GM18867 (cell line): ENCODE measurements at regions not wholly inside any gene's neighbourhood (a gene's known extent, or its start where the extent isn't known, plus 50 kb on each side); places are given as distances from the start of the nearest gene placed in this dataset.

Experiments used
- ATAC-seq: cut with Tn5 transposase; IDR thresholded peaks from one replicate; pipeline ENCODE4 v1.9.1; 2021; ENCODE audit warnings: mild to moderate bottlenecking, moderate library complexity; ENCODE audit not compliant: unreplicated experiment

DNA sequence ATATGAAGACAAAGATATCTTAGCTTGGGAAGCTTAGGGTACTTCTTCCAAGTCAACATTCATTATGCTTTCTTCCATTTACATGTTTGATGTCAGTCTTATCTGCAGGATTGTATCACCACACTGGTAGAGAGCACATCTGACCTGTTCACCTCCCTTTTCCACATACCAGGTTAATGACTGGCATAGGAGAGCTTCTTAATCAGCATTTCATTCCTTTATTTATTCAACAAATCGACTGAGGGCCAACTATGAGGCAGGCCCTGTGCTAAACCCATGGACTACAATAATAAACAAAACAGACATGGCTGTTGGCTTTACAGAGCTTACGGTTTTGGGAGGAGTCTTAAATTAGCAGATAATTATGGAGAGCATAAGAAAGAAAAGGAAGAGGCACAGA is 378.1 kb upstream of the CDH11 start:
- ATAC-seq = no peak

DNA sequence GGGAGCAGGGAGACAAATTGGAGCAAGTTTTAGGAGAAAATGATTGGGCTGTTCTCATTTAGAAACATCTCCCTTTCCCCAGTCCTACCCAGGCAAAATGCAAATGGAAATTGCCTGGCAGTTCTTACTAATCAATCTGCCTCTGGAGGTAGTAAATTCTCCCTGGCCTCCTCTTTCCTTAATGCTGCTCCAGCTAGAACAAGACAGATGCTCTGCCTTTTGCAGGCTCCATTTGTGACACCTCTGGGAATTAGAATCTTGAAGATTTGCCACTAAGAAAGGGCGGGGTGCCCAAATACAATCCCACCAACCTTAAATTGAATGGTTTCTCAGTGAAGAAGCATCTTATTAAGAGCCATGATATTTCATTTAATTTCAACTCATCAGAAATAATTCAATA is 377.7 kb upstream of the CDH11 start:
- ATAC-seq = no peak

DNA sequence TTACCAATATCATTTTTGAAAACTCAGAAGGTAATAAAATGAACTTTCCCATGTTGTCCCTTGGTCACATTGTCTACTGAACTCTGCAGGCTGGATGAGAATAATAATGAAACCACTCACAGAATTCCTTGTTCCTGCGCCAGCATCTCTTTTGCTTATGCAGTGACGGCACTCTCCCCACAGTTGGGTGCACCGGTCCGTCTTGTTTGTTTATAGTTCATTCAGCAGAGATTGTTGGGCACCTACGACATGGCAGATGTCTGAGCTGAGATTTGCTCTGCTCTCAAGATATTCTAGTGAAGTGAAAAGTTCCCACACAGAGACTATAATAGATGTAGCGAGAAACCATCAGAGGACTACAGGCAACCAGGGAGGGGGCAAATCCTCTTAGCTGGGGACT is 375.7 kb upstream of the CDH11 start:
- no peak for ATAC-seq

DNA sequence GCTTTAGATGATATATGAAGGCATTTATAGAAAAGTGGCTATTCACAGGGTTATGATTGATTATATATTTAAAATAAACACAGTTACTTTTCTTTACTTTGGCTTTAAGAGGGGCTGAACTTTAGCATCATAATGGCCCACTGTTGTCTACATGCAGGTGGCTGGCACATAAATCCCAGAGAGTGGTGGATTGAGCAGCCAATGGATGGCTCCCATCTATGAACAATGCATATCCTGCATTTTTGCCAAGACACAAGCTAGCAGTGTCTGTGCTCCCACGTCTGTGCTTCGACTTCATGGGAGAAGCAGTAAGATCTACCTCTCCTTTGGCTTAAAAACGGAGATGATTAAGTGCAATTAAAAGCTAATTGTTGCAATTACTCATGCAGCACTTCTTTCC is 373.2 kb upstream of the CDH11 start:
- no peak for ATAC-seq

DNA sequence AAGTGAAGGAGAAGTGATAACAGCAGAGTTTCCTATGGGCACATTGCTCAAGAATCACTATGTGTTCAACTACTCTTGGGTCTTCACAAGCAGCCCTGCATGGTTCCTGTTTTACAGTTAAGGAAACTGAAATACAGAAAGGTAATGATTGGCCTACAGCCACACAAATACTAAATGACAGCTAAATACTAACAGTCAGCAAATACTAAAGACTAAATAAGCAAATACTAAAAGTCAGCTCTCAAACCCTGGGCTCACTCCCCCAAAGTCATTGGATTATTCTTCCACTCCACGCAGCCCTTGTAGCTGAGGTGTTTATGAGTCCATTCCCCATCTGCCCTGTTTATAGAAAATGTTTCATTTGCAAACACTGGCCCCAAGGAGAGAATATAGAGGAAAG is 372.7 kb upstream of the CDH11 start:
- ATAC-seq = no peak

DNA sequence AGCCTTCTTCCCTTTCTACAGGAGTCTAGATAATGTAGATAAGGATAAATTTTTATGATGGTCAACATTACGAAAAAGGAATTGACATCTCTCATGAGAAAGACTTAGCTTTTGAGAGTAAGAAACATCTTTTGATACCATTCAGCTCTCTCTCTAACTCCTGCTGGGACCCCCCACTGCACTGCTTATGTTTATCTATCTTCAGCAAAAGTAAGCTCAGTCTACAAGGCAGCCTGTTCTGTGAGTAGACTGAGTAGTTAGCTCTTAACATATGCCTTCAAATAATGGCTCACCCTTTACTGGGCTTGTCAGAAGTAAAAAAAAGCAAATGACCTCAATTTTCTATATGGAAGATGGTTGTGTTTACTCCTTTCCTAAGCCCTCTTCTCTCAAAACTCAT is 372.2 kb upstream of the CDH11 start:
- no peak for ATAC-seq

DNA sequence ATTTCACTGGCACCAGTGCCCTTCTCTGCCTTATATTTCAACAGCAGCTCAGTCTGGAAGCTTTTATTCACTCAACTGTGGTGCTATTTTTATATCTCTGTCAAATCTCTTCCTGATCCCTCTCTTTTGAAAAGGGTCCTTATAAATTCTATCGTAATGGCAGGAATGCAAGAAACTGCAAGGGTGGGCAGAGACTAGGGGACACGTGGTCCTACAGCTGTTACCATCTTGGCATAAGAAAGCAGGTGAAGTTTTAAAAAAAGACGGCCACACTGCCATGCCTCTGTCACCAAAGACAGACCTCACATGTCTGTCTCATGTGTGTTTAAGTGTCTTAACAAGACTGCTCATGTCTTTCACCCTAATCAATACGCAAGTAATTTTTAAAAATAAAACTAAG is 368.4 kb upstream of the CDH11 start:
- no peak for ATAC-seq

DNA sequence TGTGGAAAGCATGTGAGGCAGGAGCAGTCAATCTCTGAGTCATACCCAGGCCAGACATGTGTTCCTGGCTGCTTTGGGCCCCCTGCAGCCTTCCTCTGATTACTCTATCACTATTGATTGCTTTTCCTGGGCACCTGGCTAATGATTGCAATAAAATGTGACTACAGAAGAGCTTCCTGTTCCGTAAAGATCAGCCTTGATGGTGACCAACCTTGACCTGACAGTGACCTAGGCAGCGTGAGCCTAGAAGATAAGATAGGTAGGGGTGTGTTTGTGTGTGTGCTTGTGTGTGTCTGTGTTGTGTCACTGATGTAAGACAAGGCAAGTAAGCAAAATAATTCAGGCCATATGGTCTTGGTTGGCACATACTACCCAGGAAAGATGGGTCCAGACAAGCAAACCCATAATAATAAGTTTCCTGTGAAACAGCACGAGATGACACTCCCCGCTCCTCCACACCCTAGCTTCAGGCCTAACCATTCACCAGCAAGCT is 367.7 kb upstream of the CDH11 start:
- ATAC-seq = no peak

DNA sequence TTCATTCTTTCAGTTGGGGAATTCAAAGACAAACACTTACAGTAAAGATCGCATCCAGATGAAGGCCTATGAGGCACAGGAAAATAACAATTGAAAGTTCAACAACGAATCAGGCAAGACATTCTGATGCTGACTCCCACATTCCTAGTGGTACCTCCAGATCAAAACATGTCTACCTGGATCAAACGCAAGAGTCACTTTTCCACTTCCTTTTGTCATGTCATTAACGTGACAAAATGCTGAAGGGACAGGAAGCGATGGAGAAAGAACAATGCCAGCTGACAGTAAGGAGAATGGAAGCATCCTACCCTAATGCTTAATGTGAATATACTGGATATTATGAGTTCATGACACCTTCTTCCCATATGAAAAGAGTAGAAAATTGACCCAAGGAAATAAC is 365.4 kb upstream of the CDH11 start:
- ATAC-seq = no peak

DNA sequence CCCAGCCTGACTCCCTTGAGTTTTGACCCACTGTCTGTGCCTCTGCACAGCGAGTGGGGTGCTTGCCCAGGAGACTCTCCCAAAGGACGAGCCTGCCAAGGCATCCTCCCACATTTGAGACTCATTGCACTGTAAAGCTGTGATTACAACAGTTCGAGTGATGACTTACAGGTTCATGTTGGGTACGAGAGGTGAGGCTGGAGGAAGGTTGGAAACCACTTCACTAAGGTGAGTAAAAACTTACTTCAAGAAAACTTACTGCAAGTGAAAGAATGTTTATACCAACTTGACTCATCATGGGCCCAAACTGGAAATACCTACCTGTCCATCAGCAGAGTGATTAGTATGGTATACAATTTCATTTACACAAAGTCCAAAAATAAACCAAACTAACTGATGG is 360.1 kb upstream of the CDH11 start:
- no peak for ATAC-seq

DNA sequence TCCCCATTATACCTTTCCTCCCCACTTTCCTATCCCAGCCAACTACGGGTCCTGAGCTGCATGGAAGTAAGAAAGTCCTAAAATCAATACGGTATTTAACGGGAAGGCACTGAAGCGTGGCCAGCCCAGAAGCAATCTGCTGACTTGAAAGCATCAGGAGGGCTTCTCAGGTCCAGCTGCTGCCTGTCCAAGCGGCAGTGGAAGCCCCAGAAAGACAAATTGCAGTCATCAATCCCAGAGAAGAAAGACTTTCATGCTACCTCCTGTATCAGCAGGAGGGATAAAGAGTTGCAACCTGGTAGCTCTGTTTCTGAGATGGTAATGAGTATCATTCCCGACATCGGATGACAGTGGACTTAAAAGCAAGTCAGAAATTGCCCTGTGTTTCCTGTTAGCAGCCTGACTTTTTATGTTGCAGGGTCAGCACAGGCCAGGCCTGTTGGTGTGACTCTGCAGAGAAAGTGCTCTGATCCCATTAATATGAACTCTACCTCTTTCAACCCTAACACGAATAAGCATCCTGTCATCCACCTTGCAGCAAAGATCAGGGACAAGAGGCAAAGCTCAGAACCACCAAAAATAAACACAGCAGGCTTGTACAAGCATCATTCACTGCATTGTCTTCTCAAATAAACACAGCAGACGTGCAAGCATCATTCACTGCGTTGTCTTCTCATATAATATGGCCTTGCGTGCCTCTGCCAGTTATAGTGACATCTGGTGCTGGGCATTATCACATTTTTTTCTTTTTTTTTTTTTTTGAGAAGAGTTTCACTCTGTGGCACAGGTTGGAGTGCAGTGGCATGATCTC is 358.6 kb upstream of the CDH11 start:
- ATAC-seq = no peak

DNA sequence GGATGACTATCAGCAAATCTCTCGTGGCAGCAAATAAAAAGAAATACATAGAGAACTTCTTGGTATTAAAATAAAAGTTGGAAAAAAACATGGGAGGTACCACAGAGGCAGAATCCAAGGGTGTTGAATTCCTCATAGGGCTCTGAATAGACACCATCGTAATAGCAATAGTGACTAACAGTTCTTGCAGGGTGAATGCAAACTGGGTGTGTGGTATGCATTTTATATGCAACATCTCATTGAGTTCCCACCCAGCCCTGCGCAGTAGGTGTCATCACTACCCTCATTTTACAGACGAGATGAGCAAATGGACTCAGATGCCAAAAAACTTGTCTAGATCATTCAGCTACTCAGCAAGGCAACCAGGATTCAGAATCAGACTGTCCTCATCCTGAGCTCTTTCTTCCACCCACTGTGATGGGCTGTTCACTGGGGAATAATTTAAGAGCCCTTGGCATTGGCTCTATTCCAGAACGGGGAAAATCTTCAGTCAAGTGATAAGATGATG is 354.6 kb upstream of the CDH11 start:
- ATAC-seq = no peak

DNA sequence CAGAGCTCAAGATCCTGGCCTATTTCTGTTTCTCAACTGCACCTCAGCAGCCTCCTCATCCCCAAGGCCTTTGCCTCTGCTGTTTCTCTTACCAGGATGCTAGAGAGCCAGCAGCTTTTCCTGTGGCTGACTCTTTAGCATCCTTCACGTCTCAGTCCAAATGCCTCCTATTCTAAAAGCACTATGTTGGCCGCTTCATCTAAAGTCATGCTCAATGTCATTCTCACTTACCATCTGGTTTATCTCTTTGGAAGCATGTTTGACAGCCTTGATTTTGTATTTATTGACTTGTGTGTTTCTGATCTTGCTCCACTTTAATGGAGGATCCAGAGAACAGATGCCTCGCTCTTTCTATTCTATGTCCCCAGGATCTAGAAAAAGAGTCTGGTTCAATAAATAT is 351.8 kb upstream of the CDH11 start:
- no peak for ATAC-seq

DNA sequence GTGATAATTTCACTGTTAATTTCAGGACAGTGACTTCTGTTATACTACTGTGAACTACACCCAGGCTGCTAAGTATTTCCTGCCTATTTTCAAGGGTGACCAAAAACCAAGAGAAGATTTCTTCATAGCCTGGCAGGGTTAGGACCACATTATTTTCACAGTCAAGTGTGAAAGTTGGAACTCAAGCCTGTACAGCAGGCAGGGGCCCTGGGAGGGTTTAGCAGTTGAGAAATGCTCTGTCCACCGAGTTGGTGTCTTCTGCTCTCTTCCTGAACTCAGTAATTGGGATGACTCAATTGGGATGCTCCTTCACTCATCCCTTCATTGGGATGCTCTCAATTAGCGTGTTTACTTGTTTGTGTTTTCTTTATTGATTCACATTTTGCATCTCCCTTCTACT is 347.3 kb upstream of the CDH11 start:
- no peak for ATAC-seq

DNA sequence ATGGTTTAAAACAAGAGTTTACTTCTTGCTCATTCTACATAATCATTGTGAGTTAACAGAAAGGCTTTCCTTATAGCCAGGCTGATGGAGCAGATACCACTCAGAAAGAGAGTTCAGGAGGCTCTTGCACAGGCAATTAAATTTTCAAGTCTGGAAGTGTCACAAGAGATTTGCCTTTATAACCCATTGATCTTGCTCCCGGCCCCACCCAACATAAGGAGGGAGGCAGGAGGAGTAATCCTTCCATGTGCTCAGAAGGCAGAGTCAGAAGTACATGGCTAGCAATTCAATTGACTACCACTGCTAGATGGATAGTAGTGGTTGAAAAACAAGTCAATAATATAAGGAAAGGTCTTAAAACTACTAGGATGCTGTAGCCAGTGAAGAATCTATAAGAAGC is 346.3 kb upstream of the CDH11 start:
- ATAC-seq = no peak

DNA sequence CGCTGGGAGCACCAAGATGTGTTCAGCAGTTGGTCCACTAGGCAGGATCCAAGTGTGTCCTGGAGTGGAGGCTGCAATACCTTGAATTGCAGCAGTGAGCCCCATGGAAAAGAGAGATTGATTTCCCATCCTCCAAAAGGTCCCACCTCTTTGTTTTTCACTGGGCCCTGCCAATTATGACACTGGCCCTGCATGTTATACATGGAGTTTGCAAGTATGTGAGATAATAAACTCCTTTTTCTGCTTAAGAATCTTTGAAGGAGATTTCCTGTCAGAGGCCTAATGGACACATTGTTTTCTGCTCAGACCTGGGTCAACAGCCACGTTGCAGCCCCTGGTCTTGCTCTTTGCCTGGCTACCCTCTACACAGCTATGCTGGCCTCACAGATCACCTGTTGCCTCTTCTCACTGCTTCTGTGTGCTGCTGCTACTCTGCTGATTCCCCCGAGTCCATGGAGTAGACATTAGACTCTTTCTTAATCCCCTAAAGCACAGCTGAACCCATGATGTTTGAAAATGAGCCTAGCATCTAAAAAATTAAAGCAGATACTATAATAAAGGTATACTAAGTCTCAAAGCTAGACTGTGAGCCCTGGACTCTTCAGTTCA is 341.9 kb upstream of the CDH11 start:
- ATAC-seq = no peak

DNA sequence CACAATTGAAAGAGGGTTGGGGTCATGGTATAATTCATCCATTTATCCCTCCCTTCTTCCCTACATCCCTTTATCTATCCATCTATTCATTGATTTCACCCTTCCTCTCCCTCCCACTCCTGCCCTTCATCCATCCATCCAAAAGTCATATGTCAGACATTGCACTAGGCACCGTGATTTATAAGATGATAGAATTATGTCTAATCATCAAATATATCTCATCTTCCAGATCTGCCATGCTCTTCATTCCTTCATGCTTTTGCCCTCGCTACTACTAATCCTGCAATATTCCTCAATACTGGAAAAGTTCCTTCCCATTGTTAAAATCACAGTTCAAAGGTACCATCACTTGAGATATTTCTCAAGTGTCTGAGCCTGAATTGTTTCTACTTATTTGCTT is 335.2 kb upstream of the CDH11 start:
- no peak for ATAC-seq

DNA sequence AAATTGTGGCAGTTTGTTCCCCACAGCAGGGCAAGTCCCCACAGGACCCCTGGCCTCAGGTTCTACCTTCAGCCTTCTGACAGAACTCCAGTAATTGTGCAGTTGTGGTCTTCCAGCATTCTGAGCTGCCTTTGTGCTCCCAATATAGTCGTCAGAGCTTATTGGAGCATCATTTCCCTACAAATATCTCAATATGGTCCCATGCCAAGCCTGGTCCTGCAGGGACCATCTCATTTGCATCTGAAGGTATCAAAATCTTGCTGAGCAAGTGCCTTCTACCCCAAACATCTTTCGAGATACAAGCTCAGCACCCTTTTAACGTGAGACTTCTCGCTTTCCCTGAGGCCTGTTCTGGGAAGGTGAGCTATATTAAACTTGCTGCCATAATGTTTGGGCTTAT is 333.9 kb upstream of the CDH11 start:
- no peak for ATAC-seq

DNA sequence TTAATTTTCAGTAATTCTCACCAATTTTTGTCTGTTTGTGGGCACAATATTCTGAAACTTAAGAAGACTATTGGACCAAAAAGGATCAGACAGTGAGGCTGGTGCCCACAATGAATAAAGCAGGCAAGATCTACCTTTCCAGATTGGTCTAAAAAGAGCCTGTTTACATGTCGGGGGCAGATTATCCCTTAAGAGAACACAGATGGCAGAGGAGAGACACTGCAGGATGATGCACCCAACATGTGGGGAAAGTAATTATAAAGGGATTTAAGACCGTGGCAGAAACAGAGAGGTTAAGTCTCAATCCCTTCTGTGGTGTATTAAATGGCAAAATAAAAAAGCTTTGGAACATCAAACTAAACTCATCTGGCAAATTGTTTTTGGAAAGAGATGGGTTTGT is 331.8 kb upstream of the CDH11 start:
- ATAC-seq = no peak

DNA sequence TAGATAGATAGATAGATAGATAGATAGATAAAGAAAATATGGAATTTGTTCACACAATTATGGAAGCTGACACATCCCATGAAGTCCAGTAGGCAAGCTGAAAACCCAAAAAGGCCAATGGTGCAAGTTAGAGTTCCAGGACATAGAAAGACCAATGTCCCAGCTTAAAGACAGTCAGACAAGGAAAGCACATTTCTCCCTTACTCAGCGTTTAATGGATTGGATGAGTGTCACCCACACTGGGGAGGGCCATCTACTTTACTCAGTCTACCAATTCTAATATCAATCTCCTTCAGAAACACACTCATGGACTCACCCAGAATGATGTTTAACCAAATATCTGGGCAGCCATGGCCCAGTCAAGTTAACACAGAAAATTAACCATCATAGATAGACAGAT is 327.7 kb upstream of the CDH11 start:
- ATAC-seq = no peak

DNA sequence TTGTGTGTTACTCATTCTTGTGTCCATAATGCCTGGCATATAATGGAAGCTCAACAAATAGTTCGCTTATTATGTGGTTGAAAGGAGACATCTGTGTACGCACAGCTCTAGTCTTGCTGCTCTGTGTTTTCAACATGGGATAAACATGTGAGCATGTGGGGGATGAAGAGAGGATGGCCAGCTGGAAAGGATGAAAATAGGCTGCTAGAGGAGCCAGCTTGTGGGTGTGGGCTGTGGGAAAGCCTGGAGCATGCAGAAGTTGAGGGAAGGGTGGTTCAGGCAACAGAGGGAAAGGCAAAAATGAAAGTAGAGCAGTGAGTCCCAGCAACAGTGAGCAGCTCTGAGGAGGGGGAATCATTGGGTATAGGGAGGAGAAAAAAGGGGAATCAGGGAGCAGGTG is 324.6 kb upstream of the CDH11 start:
- no peak for ATAC-seq
